WTC11 (cell line): ENCODE measurements at regions not wholly inside any gene's neighbourhood (a gene's known extent, or its start where the extent isn't known, plus 50 kb on each side); places are given as distances from the start of the nearest gene placed in this dataset.

Experiments used
- ATAC-seq: fragments of 200-7000 bp; cut with Tn5 transposase; 2 replicates; pipeline ENCODE4 v1.10.0; 2021; ENCODE audit warnings: mild to moderate bottlenecking, moderate library complexity
- CTCF ChIA-PET: fragments of 300-600 bp; sonication (Branson Sonifier 250); formaldehyde crosslinking; loops from one replicate; lab custom pipeline; 2021; ENCODE audit warnings: antibody characterized with exemption; lab: Charles Lee
- POLR2A ChIA-PET: fragments of 350-600 bp; sonication (Branson Sonifier 250); formaldehyde crosslinking; loops from one replicate; lab custom pipeline; 2021; ENCODE audit warnings: antibody characterized with exemption; lab: Charles Lee
- DNase-seq: peaks from one replicate; pipeline ENCODE4 v3.0.0; 2021; ENCODE audit warnings: low spot score
- H3K27ac Mint-ChIP-seq: 2 replicates; pipeline ENCODE4 v1.8.0; 2021; ENCODE audit warnings: mixed read lengths
- H3K27me3 Mint-ChIP-seq: 2 replicates; pipeline ENCODE4 v1.8.0; 2021; ENCODE audit warnings: low read depth, mild to moderate bottlenecking, moderate library complexity, mixed read lengths
- H3K36me3 Mint-ChIP-seq: 2 replicates; pipeline ENCODE4 v1.8.0; 2021; ENCODE audit warnings: mixed read lengths
- H3K4me1 Mint-ChIP-seq: 2 replicates; pipeline ENCODE4 v1.8.0; 2022; ENCODE audit warnings: mixed read lengths
- H3K4me3 Mint-ChIP-seq: 2 replicates; pipeline ENCODE4 v1.8.0; 2021; ENCODE audit warnings: mild to moderate bottlenecking, moderate library complexity, mixed read lengths
- H3K9me3 Mint-ChIP-seq: 2 replicates; pipeline ENCODE4 v1.8.0; 2021; ENCODE audit warnings: mixed read lengths
- AR ChIP-seq: fragments of 250-450 bp; sonication (Bioruptor Pico); IDR thresholded peaks from 2 replicates; pipeline ENCODE4 v1.9.0; 2021; ENCODE audit warnings: mild to moderate bottlenecking
- ATF1 ChIP-seq: sonication (generic); formaldehyde crosslinking; IDR thresholded peaks from 2 replicates; pipeline ENCODE4 v1.8.1; 2023; ENCODE audit warnings: mild to moderate bottlenecking, moderate library complexity, missing genetic modification reagents
- ATF6 ChIP-seq: sonication (generic); formaldehyde crosslinking; IDR thresholded peaks from 2 replicates; pipeline ENCODE4 v1.8.1; 2023; ENCODE audit warnings: mild to moderate bottlenecking, missing genetic modification reagents
- CDX4 ChIP-seq: fragments of 250-450 bp; sonication (Bioruptor Pico); IDR thresholded peaks from 2 replicates; pipeline ENCODE4 v1.9.0; 2021; ENCODE audit warnings: moderate library complexity, mild to moderate bottlenecking, inconsistent platforms, borderline replicate concordance
- CREB1 ChIP-seq: sonication (generic); formaldehyde crosslinking; IDR thresholded peaks from 2 replicates; pipeline ENCODE4 v1.8.0; 2023; ENCODE audit warnings: mild to moderate bottlenecking, missing genetic modification reagents
- CTCF ChIP-seq: fragments of 200-600 bp; IDR thresholded peaks from 2 replicates; pipeline ENCODE4 v1.8.0; 2022; ENCODE audit warnings: antibody characterized with exemption
- E2F1 ChIP-seq: sonication (generic); formaldehyde crosslinking; IDR thresholded peaks from 2 replicates; pipeline ENCODE4 v1.8.0; 2022; ENCODE audit warnings: mild to moderate bottlenecking, missing genetic modification reagents
- E2F4 ChIP-seq: sonication (generic); formaldehyde crosslinking; IDR thresholded peaks from 2 replicates; pipeline ENCODE4 v1.8.1; 2022; ENCODE audit warnings: low read depth, mild to moderate bottlenecking, moderate library complexity, missing genetic modification reagents, borderline replicate concordance
- ELF4 ChIP-seq: sonication (generic); formaldehyde crosslinking; IDR thresholded peaks from 2 replicates; pipeline ENCODE4 v1.8.1; 2022; ENCODE audit warnings: low read depth, mild to moderate bottlenecking, moderate library complexity, missing genetic modification reagents
- ESRRA ChIP-seq: sonication (generic); formaldehyde crosslinking; IDR thresholded peaks from 2 replicates; pipeline ENCODE4 v1.8.1; 2022; ENCODE audit warnings: mild to moderate bottlenecking, missing genetic modification reagents, borderline replicate concordance
- FOXJ3 ChIP-seq: sonication (generic); formaldehyde crosslinking; IDR thresholded peaks from 2 replicates; pipeline ENCODE4 v1.9.0; 2021; ENCODE audit warnings: missing genetic modification reagents, mild to moderate bottlenecking, borderline replicate concordance
- GABPB1 ChIP-seq: sonication (generic); formaldehyde crosslinking; IDR thresholded peaks from 2 replicates; pipeline ENCODE4 v1.8.1; 2023; ENCODE audit warnings: mild to moderate bottlenecking, missing genetic modification reagents
- HMGA2 ChIP-seq: fragments of 250-450 bp; sonication (Bioruptor Pico); IDR thresholded peaks from 2 replicates; pipeline ENCODE4 v1.4.0; 2021; ENCODE audit warnings: mild to moderate bottlenecking, moderate library complexity
- IRF1 ChIP-seq: sonication (generic); formaldehyde crosslinking; IDR thresholded peaks from 2 replicates; pipeline ENCODE4 v1.8.0; 2023; ENCODE audit warnings: missing genetic modification reagents
- JAZF1 ChIP-seq: fragments of 250-450 bp; sonication (Bioruptor Pico); IDR thresholded peaks from 2 replicates; pipeline ENCODE4 v1.9.0; 2021; ENCODE audit warnings: moderate library complexity, mild to moderate bottlenecking, inconsistent platforms
- JUN ChIP-seq: sonication (generic); formaldehyde crosslinking; IDR thresholded peaks from 2 replicates; pipeline ENCODE4 v1.8.0; 2023; ENCODE audit warnings: mild to moderate bottlenecking, missing genetic modification reagents
- NFATC4 ChIP-seq: fragments of 250-450 bp; sonication (Bioruptor Pico); IDR thresholded peaks from 2 replicates; pipeline ENCODE4 v1.9.0; 2021; ENCODE audit warnings: mild to moderate bottlenecking
- NR1H2 ChIP-seq: sonication (generic); formaldehyde crosslinking; IDR thresholded peaks from 2 replicates; pipeline ENCODE4 v1.9.0; 2021; ENCODE audit warnings: mild to moderate bottlenecking, moderate library complexity, missing genetic modification reagents
- PREB ChIP-seq: sonication (generic); formaldehyde crosslinking; IDR thresholded peaks from 2 replicates; pipeline ENCODE4 v1.8.1; 2022; ENCODE audit warnings: mild to moderate bottlenecking, missing genetic modification reagents, moderate library complexity, borderline replicate concordance
- SMAD4 ChIP-seq: sonication (generic); formaldehyde crosslinking; IDR thresholded peaks from 2 replicates; pipeline ENCODE4 v1.8.0; 2022; ENCODE audit warnings: mild to moderate bottlenecking, missing genetic modification reagents
- TCF7 ChIP-seq: sonication (generic); formaldehyde crosslinking; IDR thresholded peaks from 2 replicates; pipeline ENCODE4 v1.8.0; 2022; ENCODE audit warnings: mild to moderate bottlenecking, low read depth, missing genetic modification reagents, moderate library complexity
- TP53 ChIP-seq: sonication (generic); formaldehyde crosslinking; IDR thresholded peaks from 2 replicates; pipeline ENCODE4 v1.8.1; 2023; ENCODE audit warnings: mild to moderate bottlenecking, missing genetic modification reagents
- ZNF416 ChIP-seq: fragments of 250-450 bp; sonication (Bioruptor Pico); IDR thresholded peaks from 2 replicates; pipeline ENCODE4 v1.9.0; 2021; ENCODE audit warnings: mild to moderate bottlenecking, inconsistent platforms
- ZNF512 ChIP-seq: sonication (generic); formaldehyde crosslinking; IDR thresholded peaks from 2 replicates; pipeline ENCODE4 v1.8.1; 2022; ENCODE audit warnings: missing genetic modification reagents, borderline replicate concordance

GRCh38 chr1:187960125-187960638 lies 1131.4 kb downstream of the PLA2G4A start:
- no peak for ATAC-seq
- H3K27ac Mint-ChIP-seq: no peak overlapping the region
- no peak for DNase-seq
- ChIA-PET CTCF (no interaction called here), POLR2A (no interaction called here)
- H3K36me3 Mint-ChIP-seq: no peaks in the 10 kb centered on the region
- H3K9me3 Mint-ChIP-seq: peaks cover 5% of the 10 kb centered on the region
- H3K27me3 Mint-ChIP-seq: no peaks in the 10 kb centered on the region
- no peak overlapping the region for H3K4me3 Mint-ChIP-seq
- peaks cover 13% of the 10 kb centered on the region for H3K4me1 Mint-ChIP-seq
- TF ChIP-seq JAZF1 (CRISPR knock-in tag) (no peak), IRF1 (no peak), NR1H2 (CRISPR knock-in tag) (no peak), ZNF416 (CRISPR knock-in tag) (no peak), TCF7 (CRISPR knock-in tag) (no peak), ATF1 (CRISPR knock-in tag) (no peak), JUN (no peak), CREB1 (no peak), ZNF512 (no peak), ATF6 (CRISPR knock-in tag) (no peak), GABPB1 (CRISPR knock-in tag) (no peak), AR (no peak), TP53 (CRISPR knock-in tag) (no peak), FOXJ3 (CRISPR knock-in tag) (no peak)

- CTCF ChIA-PET: interaction anchor here (1.0 kb wide), 1 partner anchor 33 kb away, joined by 3 read pairs; no protein-coding TSS in a partner anchor
- H3K4me3 Mint-ChIP-seq: no peak overlapping the region
- no peaks in the 10 kb centered on the region for H3K9me3 Mint-ChIP-seq
- DNase-seq: no peak
- H3K36me3 Mint-ChIP-seq: no peaks in the 10 kb centered on the region
- peak; percentile 67 for ATAC-seq
- peaks cover 13% of the 10 kb centered on the region for H3K4me1 Mint-ChIP-seq
- no peaks in the 10 kb centered on the region for H3K27me3 Mint-ChIP-seq
- H3K27ac Mint-ChIP-seq: peak overlapping the region; percentile 11; the same call in 1 of the 2 replicates
- POLR2A ChIA-PET: no interaction called here
- TF ChIP-seq NFATC4 (CRISPR knock-in tag) (no peak), SMAD4 (CRISPR knock-in tag) (no peak), CTCF (no peak), HMGA2 (no peak), ESRRA (CRISPR knock-in tag) (no peak), E2F4 (CRISPR knock-in tag) (no peak), CDX4 (no peak), E2F1 (CRISPR knock-in tag) (no peak), PREB (CRISPR knock-in tag) (no peak), ELF4 (CRISPR knock-in tag) (no peak)
Measured at GRCh38 chr1:187961895-187962294, 1133.1 kb downstream of the PLA2G4A start.
